ENCODE measurements at regions not wholly inside any gene's neighbourhood (a gene's known extent, or its start where the extent isn't known, plus 50 kb on each side); places are given as distances from the start of the nearest gene placed in this dataset.

- DNase-seq (ENCODE audit: low spot score), result no peak
Measured at GRCh38 chr5:82358457-82358856, 80.3 kb upstream of the RPS23 start.

DNA sequence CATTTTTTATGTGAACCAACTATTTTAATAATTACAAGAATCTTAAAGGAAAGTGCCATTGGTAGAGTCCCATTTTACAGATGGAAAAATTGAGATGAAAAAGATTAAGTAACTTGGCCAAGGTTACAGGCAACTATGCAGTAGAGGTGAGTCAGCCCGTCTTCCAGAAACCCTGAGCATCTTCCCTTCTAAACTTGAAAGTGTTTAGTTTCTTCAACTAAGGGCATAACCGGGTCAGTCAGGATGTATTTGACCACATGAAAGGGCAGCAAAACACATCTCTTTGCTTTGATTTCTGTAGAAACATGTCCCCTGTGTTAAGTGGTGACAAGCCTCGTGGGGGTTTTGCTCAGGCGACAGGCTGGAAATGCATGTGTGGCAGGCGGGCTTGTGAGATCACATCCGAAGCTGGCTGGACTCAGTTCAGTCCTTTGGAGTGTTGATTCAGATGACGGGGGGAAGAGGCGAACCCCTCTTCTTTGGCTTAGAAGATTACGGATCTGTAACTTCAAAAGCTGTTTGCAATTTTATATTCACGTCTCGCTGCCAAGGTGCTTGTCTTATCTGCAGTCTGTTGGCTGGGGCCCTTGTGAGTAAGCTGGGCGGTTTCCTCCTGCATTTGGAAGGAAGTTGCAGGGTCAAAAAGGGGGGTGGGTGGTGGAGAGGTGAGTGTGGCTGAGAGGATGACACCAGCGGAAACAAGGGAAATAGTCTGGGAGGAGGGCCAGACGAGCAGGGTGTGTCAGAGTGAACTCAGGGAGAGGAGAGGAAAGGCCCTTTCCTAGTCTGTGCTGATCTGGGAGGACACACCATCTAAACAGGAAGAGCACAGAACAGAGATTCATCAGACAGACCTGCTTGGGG lies 78.9 kb upstream of the RPS23 start:
- DNase-seq (ENCODE audit: low spot score), result no peak

- no peak for DNase-seq (ENCODE audit: low spot score)
Measured at GRCh38 chr5:82356021-82356420, 77.9 kb upstream of the RPS23 start.

- DNase-seq (ENCODE audit: low spot score), result no peak
Measured at GRCh38 chr5:82355496-82355895, 77.3 kb upstream of the RPS23 start.

DNA sequence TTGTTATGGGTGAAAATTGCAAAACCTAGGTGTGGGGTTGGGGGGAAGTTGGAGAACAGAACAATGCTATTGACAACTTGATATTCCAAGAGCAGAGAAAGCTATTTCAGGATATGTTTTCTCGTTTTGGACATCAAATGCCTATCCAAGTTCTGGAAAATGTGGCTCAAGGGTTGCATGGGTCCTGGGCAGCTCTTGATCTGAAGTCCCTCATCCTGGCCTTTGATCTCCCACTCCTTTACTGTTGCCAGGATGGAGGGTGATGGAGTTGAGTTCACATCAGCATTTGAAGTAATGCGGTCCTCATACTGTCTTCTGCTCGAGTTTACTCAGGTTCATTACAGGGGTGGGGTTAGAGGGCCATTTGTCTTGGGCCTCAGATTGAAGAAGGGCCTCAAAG lies 76.9 kb upstream of the RPS23 start:
- no peak for DNase-seq (ENCODE audit: low spot score)

DNA sequence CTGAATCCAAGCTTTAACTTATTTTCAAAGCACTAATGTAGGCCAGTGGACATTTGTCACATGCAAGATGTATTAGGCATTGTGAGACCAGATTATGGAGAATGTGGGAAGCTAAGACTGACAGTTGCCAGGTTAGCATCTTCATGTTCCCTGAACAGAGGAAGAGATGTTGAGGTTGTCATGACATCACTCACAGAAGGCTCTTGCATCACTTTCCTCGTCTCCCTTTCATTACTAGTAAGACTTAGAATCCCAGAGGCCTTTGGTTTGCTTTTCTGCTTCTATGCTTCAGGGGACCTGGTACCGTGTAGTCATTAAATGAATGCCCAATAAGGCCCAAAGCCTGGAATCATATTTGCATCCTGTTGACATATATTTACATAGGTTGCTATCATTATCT lies 76.4 kb upstream of the RPS23 start:
- no peak for DNase-seq (ENCODE audit: low spot score)

- no peak for DNase-seq (ENCODE audit: low spot score)
Measured at GRCh38 chr5:82353522-82353921, 75.4 kb upstream of the RPS23 start.

DNA sequence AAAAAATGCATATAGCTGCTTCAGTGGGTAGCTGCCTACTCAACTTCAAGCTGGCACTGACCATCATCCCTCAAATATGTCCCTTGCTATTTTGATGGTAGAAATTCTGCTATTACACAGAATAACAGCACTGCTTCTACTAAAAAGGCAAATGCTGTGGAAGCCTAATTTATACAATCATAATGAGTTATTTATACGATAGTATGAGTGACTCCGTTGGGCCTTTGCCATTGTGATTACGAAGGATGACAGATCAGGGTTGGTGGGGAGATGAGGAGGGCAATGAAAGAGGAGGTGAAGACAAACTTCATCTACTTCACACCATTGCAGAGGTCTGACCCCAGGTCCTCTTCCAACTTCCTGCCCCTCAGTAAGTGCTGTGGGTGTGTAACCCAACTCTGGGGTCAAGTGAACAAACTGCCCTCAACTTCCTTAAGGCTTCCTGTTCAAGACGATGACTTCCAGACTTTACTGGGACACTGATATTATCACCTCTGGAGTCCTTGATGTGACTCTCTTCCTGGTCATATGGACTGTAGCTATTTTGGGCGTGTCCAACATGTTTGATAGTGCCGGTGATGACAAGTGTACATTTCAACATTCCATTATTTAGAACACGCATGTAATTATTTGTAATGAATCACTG lies 74.1 kb upstream of the RPS23 start:
- no peak for DNase-seq (ENCODE audit: low spot score)

DNA sequence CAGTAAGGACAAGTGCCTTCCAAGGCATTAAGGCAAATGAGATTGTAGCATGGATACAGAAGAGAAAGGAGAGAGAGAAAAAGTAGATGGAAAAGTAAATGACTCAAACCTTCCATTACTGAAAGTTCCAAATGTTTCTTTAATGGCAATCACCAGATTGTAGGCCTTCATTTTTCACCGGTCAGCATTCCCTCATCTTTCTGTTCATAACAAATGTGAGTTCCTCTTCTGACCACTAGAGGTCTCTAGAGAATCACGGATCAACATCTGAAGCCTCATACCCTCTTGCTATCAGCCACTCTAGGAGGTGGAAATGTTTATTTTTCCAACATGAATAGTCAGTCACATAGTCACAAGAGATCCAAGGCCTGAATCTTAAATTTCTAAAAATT lies 73.6 kb upstream of the RPS23 start:
- DNase-seq (ENCODE audit: low spot score), result peak; percentile 79

GRCh38 chr5:82351297-82351696 lies 73.1 kb upstream of the RPS23 start:
- DNase-seq (ENCODE audit: low spot score), result no peak

DNA sequence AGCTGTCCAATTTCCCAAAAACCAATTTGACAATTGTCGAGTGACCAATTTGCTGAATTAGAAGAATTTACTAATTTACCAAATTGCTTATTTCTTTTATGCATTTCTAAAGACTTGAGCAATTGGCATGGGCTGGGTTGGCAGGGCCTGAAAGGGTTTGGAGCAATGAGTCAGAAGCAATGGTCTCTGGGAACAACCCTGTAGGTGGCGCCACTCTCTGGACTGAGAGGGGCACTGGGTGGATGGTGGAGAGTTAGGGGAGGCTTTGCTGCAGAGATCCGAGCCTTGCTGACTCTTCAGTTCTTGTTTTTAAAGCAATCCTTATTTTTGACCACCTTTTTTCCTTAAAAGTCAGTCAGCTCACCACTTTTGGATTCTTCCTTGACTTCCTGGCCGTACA lies 71.5 kb upstream of the RPS23 start:
- no peak for DNase-seq (ENCODE audit: low spot score)

- no peak for DNase-seq (ENCODE audit: low spot score)
Measured at GRCh38 chr5:82348784-82349425, 70.8 kb upstream of the RPS23 start.

- DNase-seq (ENCODE audit: low spot score), result peak; percentile 66
Measured at GRCh38 chr5:82347201-82347865, 69.2 kb upstream of the RPS23 start.

DNA sequence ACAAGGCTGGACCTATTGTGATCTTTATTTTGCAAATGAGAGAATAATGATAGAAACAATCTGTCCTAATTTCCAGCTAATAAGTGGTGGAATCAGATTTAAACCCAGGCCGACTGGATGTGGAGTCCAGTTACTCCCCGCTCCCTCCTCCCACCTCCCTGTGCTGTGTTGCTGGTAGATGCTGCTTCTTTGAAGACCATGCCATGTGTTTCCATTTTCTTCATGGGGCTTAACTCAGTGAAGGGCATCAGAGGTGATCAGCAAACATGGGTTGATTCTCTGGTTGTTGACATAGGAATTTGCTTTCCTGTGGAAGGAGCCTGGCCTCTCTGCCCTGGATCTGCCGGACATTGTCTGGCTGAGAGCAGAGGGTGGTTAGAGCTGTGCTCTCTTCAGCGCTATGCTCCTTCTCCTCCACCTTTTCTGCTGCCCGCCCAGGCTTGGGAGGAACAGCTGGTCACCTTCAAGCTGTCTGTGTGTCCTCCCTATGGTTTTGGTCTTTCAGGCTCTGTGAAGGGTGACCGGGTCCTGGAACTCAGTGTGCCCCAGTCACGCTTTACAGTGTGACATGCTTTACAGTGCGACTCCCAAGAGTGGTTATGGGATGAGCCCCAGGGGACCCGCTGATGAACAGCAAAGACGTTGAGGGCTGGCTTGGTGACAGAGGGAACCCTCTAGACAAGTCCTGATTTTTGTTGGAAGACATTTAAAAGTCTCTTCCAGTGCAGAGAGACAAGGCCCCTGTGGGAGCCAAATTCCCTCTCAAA lies 68.4 kb upstream of the RPS23 start:
- no peak for DNase-seq (ENCODE audit: low spot score)

GRCh38 chr5:82345108-82345507 lies 67.0 kb upstream of the RPS23 start:
- no peak for DNase-seq (ENCODE audit: low spot score)

DNA sequence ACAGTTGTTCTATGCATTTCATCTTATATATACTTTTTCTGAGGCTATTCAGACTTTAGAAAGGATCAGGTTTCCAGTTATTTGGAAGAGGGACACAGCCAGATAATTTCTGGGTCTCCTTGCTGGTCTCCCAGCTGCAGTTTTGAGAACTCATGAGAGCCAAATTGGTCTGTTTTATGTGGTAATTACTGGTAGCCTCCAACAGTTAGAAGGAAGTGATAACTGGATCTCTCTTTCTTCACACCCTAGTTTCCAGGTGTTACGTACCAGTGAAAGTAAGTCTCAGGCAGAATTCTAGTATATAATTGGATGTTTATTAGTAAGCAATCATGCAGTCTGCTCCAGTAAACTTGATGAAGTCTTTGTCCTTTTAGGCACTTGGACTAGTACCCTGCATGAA lies 63.2 kb upstream of the RPS23 start:
- no peak for DNase-seq (ENCODE audit: low spot score)

GRCh38 chr5:82340799-82341198 lies 62.6 kb upstream of the RPS23 start:
- DNase-seq (ENCODE audit: low spot score), result no peak

- DNase-seq (ENCODE audit: low spot score), result no peak
Measured at GRCh38 chr5:82339792-82340191, 61.6 kb upstream of the RPS23 start.

- DNase-seq (ENCODE audit: low spot score), result no peak
Measured at GRCh38 chr5:82338771-82339373, 60.7 kb upstream of the RPS23 start.

DNA sequence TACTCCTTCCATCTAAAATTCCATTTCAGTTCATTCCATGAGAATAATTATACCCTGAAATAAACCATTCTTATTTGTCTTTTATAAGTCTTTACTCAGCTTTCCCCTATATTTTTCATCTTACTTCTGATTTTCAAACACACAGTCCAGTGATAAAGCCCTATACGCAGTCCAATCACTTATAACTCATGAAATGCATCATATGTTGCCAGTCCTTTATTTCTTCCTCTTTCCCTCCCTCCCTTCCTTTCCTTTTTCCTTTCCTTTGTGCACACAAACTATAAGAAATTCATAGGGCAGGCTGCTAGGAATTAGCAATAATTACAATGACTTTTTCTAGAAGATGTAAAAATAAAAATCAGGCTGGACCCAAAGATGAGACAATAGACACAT lies 58.8 kb upstream of the RPS23 start:
- no peak for DNase-seq (ENCODE audit: low spot score)

DNA sequence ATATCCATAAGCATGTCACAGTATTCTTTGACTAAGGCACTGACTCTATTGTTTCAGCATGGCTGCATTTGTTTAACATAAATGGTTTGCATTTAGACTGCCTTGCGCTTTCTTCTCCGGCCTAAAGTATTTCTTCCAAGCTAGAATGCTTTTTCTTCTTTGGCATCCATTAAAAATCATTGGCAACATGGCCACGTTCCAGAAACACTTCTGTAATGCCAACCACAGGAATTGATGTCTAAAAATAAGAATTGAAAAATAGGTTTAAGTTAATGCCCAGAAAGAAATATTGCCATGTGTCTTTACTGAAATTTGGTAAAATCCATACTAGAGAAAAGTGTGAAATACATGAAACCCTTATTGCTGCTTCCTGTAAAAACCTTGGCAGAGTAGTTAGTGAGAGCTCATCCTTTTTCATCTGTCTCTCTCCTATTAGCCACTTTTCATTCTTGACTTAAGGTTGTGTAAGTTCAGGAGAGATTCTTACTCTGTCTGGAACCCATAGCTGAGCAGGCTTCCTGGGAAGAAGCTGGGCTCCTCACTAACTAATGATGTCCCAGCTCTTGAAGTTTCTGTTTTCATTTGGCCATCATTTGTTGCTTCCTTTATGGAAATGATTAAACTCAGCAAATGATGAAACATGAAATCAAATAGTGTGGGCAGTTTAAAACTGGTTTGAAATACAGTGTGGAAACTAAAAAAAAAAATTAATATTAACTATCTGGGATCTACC lies 58.2 kb upstream of the RPS23 start:
- DNase-seq (ENCODE audit: low spot score), result no peak

All from putamen (tissue), 1 donor.